Stimulated activated CD8-positive, alpha-beta memory T cell treated with anti-CD3 and anti-CD28 coated beads, Interleukin-4, amount 100 ng/mL, for 48 hours (primary cell): ENCODE measurements at regions not wholly inside any gene's neighbourhood (a gene's known extent, or its start where the extent isn't known, plus 50 kb on each side); places are given as distances from the start of the nearest gene placed in this dataset.

Experiments used
- DNase-seq: peaks from one replicate; pipeline ENCODE4 v3.0.0-alpha.2; 2020

- DNase-seq: no peak
Measured at GRCh38 chr13:109642358-109642757, 144.0 kb downstream of the IRS2 start.

GRCh38 chr13:109636736-109637135 lies 149.6 kb downstream of the IRS2 start:
- no peak for DNase-seq

GRCh38 chr13:109631069-109631468 lies 155.3 kb downstream of the IRS2 start:
- no peak for DNase-seq

GRCh38 chr13:109630271-109630670 lies 156.1 kb downstream of the IRS2 start:
- DNase-seq: no peak

- no peak for DNase-seq
Measured at GRCh38 chr13:109629737-109630136, 156.6 kb downstream of the IRS2 start.

DNA sequence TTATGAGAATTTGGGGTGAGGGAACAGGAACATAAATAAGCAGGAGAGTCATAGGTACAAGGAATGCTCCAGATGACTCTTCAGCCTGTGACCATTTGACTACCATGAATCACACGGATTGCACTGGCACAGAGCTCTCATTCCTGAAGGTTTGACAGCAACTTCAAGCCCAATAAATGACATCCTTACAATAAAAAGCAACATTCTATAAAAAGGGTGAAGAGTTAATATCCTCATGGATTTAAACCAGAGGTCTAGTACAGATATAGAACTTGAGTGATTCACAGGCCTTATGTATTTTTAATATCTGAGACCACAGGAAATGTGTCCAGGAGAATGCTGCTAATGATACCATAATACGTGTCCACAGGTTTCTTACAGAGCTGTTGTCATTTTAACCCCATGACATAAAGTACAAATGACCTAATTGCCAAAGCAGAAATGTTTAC lies 158.1 kb downstream of the IRS2 start:
- no peak for DNase-seq

DNA sequence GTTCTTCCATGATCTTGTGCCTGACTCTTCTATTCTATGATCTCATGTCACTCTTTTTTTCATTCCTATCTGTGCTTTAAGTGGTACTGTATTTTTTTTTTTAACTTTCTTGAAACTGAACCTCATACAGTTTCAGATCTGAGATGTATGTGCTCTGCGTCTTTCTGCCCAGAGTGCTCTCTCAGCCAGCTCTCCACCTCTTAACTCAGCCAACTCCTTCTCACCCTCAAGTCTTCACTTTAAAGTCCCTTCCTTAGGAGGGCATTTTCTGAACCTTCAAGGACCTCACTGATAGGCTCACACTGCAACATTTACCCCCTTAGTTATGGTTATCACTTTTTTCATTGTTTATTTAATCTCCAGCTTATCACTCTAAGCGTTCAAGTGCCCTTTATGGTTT lies 158.7 kb downstream of the IRS2 start:
- DNase-seq: no peak

- no peak for DNase-seq
Measured at GRCh38 chr13:109626386-109627171, 159.8 kb downstream of the IRS2 start.

DNA sequence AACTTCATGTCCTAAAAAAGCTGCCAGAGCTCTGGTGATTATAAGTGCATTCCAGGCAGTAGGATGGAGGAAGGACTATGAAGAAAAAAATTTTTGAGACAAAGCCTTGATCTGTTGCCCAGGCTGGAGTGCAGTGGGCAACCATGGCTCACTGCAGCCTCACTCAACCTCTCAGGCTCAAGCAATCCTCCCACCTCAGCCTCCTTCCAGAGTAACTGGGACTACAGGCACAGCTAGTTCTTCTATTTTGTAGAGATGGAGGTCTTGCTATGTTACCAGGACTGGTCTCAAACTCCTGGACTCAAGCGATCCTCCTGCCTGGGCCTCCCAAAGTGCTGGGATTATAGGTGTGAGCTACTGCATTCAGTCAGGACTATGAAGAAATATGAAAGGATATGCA lies 161.2 kb downstream of the IRS2 start:
- no peak for DNase-seq

- DNase-seq: no peak
Measured at GRCh38 chr13:109622006-109622405, 164.4 kb downstream of the IRS2 start.

- no peak for DNase-seq
Measured at GRCh38 chr13:109615721-109616420, 170.5 kb downstream of the IRS2 start.

GRCh38 chr13:109611912-109612691 lies 174.3 kb downstream of the IRS2 start:
- no peak for DNase-seq

- peak; percentile 55 for DNase-seq
Measured at GRCh38 chr13:109610517-109610916, 175.9 kb downstream of the IRS2 start.

GRCh38 chr13:109608503-109608902 lies 177.9 kb downstream of the IRS2 start:
- DNase-seq: no peak

DNA sequence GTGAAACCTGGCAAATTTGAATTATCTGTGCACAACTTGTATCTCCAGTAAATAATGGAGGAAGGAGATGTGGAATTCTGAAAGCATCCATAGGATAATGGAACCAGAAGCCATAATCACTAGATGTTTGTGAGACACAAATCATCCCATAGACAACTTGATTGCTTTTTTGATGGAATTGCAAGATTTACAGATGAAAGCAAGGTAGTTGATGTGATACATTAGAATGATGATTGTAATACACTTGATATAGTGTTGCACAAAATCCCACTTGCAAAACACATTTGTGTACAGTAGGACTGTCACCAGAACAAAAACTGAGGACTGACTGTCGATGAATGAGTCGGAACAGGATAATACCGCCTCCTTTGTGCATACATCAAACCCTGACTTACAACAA lies 178.3 kb downstream of the IRS2 start:
- no peak for DNase-seq

- DNase-seq: no peak
Measured at GRCh38 chr13:109606520-109606919, 179.9 kb downstream of the IRS2 start.

- no peak for DNase-seq
Measured at GRCh38 chr13:109605846-109606245, 180.5 kb downstream of the IRS2 start.

DNA sequence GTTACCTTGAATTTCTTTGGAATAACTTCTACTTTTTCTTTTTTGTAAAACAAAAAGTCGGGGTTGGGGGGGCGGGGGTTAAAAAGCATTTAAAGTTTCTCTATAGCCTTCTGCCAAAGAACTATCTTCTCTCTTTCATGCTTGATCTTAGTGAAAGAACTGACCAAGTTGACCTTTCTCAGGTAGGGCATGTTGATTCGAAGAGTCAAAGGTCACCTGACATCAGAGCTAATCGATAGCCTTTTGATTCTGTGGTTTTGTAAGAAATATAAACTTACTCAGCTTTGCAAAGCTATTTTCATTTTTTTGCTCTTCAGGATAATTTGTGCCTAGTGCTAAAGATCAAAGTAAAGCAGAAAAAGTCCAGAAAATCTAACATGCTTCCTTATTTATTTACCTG lies 181.5 kb downstream of the IRS2 start:
- no peak for DNase-seq

- no peak for DNase-seq
Measured at GRCh38 chr13:109602356-109602755, 184.0 kb downstream of the IRS2 start.

GRCh38 chr13:109599901-109600657 lies 186.3 kb downstream of the IRS2 start:
- DNase-seq: no peak

DNA sequence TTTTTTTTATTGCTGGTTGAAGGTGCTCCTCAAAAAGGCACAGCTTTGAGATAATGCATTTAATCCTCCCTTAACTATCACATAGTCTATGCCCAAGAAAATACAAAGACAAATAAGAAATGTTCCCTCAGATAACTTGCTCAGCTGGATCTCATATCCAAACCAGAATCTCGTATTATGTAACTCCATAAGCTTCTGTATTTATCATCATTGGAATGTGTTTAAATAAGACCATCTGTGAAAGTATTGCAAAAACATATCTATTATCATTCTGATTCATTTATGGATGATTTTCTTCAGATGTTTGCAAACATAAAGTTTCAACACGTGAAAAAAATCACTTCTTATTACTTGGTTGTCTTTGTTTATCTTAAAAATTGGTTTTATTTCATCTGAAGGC lies 190.9 kb downstream of the IRS2 start:
- no peak for DNase-seq

- DNase-seq: no peak
Measured at GRCh38 chr13:109593230-109593629, 193.2 kb downstream of the IRS2 start.

GRCh38 chr13:109592770-109593169 lies 193.6 kb downstream of the IRS2 start:
- no peak for DNase-seq
